GM18868 (cell line): ENCODE measurements at regions not wholly inside any gene's neighbourhood (a gene's known extent, or its start where the extent isn't known, plus 50 kb on each side); places are given as distances from the start of the nearest gene placed in this dataset.
"Not testable (repeated sequence)": the region's sequence is repeated elsewhere in the genome, so short reads cannot be mapped to it uniquely, and the experiment has no call there.

Experiments used
- ATAC-seq: cut with Tn5 transposase; IDR thresholded peaks from one replicate; pipeline ENCODE4 v1.9.1; 2021; ENCODE audit warnings: mild to moderate bottlenecking, moderate library complexity; ENCODE audit not compliant: unreplicated experiment

DNA sequence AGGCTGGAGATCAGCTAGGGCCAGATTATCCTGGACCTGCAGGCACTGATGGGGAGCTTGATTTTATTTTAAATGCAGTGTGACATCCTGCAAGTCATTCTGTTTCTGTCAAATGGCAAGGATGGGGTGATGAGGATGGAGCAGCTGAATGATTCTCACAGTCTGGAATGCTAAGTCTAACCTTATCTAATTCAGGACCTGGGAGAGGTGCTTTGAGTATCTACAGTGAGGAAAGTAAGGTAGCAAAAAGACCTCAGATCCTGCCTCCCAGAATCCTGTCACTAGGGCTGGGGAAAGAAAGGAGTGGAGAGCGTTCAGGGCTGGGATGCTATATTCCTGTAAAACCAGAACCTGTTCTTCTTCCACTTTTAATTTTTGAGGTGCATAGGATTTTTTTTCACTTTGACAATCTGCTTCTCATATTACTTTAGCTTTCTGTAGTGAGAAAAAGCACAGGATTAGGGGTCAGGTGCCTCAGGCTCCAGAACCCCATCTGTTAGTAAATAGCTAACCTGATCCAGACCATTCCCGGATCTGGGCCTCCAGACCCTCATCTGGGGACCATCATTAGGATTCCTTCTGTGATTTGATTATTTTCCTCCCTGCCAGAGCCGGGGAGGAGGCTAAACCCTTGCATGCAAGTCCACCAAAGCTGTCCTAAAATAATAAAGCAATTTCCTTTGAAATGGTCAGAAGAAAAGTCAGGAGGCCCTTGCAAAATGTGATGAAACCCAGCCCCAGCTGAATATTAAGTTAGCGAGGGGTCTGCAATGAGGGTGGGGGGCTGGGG is 54.7 kb downstream of the ASCL1 start:
- ATAC-seq = no peak

DNA sequence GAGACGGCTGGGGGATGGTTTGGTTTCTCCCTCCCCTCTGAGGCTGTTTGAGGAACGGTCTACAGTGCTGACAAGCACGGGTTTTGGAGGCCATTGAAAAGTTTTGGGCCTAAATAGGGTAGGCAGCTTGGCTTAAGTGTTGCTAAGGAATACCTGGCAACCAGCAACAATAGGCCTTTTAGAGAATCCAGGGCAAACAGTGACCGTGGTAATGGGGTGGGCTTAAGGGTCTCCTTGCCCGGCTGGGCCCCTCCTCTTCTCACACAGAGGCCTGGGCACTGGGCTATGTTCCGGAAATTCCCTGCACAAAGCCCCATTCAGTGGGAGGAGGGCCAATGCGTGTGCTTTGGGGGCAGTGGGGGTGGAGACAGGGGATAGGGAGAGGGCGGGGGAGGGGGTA is 55.4 kb downstream of the ASCL1 start:
- ATAC-seq = no peak

DNA sequence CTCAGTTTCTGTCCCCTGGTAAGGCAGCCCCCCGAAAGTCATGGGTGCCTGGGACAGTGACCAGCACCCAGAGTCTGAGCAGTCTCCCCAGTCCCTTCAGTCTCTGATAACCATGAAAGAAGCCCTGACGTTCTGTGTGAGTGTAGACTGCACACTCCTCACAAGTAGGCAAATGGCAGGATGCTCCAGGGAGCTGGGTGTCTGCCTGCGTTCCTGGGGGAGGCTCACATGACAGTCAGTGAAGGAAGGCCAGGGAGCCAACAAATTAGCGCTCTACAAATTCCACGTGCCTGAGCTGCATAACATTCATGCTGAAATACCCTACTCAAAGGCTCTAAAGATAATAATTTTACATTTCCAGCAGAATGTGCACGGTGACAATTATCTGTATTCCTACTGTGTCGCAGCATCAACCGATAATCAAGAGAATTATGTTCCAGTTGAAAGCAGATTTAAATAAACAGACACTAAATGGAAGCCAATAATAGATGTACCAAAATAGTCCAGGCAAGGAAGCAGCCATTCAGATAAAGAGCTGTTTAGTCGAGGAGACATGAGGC is 56.3 kb downstream of the ASCL1 start:
- ATAC-seq = no peak

DNA sequence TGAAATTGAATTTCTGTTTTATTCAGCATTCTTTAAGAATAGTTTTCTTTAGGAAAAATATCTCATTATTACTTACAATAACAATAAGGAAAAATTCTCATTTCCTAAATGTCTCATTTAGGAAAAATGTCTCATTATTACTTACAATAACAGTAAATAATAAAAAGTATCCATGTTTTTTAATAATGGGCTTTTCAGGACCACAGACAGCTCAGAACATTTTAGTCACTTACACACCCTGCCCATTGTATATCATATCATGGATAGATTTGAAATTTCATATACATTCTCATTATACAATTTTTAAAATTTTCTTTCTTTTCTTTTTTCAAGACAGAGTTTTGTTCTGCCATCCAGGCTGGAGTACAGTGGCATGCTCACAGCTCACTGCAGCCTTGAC is 58.9 kb downstream of the ASCL1 start:
- no peak for ATAC-seq

DNA sequence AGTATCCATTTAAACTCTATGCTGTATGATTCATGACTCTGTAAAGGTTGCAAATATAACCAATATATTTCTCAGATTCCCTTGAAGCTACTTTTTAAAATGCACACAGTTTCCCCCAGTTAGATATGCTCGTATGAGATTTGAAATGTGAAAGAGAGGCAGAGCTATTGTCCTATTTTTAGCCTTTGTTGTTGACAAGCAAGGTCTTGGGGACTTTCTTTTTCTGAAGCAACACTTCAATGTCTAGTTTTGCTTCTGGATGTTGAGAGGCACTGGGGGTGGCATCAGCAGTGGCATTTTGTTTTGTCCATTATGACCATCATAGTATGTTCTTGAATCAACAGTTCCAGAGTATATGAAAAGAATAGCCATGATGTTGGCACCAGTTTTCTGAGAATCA is 63.4 kb downstream of the ASCL1 start:
- no peak for ATAC-seq

DNA sequence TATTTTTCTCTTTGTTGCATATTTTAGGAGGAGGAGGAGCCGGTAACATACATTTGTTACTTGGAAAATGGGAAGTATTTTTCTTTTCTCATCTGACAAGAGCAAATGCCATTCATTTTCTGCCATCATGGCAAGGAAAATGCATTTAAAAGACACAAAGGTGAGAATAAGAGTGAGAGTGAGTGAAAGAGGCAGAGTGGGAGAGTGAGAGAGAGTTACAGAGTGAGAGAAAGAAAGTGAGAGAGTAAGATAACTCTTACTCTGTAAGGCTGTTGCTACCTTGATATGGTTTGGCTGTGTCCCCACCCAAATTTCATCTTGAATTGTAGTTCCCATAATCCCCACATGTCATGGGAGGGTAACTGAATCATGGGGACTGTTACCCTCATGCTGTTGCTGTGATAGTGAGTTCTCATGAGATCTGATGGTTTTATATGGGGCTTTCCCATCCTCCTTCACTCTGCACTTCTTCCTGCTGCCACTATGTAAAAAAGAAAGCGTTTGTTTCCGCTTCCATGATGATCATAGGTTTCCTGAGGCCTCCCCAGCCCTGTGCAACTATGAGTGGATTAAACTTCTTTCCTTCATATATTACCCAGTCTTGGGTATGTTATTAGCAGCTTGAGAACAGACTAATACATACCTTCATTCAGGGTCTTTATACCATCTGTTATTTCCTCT is 64.2 kb downstream of the ASCL1 start:
- ATAC-seq = no peak

DNA sequence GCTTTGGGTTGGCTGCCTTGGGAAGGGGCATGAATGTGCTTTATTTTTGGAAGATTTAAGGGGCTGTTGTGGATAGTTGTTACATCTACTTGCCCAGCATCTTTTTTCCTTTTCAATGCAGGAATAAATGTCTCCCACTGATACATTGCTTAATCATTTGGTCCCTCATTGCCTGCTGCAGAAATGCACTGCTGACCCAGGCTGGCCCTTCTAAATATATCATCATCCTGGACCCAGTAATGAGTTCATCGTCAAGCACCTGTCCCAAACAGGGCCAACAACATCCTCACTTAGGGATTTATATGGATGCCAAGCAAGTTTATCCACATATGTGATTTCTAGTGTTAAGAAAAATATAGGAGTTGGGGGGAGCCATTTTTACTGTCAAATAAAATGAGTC is 67.2 kb downstream of the ASCL1 start:
- no peak for ATAC-seq

DNA sequence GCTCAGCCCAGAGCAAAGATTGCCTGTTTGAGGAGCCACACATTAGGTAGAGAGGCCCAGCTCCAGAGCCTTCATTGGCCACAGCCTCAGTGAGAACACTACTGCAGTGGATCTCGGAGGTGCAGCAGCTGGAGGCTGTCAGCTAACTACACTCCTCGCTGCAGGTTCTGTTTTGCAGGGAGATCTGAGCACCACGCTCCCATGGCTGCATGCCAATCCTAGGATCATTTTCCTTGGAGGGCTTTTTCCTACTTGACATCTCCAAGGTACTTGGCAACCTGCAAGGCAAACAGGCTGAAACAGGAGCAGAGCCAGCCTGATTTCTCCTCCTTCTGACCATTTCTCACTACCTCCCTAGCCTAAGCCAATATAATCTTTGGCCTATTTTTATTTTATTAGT is 69.2 kb downstream of the ASCL1 start:
- ATAC-seq = not testable (repeated sequence)

DNA sequence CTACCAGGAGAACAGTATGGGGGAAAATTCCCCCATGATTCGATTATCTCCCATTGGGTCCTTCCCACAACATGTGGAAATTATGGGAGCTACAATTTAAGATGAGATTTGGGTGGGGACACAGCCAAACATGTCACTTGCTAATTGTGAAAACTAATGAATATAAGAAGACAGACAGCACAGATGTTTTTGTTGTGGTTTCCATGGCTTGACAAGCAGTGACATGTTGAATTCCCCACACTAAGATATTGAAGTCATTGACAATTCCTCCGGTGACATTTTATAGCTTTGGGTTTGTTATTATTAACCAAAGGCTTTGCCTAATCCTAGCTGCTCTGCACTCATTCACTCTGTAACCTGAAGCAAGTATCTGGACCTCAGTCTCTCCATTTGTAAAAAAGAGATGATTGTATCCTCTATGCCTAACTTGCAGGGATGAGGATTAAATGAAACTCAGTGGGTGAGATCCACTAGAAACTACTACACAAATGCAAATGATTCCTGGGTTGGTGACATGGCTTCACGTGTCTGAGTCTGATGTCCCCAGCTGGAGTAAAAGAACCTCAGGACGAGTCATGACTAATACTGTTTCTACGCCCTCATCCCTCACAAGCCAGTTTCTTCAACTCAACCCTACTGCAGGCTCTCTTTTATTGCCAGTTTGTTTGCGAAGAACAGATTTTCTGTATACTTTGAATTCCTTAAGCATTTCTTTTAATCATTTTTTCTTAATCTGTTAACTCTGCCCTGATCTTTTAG is 71.6 kb downstream of the ASCL1 start:
- no peak for ATAC-seq

DNA sequence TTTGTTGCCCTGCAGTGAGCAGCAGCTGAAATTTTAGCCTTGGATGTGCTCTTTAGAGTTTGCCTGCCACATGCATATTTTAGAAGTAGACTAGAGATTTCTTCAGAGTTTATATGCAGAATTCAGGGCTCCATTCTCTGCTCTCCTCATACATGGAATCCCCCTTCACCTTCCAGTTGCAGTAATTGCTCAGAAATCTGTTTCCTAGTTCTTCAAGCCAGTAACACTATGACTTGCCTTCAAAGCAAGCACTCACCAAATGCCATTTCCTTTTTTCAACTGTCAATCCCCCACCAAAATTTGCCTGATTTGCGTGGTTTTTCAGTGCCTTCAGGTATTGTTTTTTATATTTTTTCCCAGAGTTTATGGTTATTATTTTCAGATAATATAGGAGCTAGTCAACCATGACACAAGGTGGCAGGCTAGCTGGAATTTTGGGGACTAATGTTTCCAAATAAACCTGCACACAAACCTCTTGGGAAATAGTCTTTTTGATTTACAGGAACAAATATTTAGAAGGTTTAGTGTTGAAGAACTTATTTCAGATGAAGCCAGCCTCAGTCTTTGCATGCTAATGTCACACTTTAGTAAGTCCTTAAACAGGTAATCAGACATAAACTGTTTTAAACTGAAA is 79.2 kb downstream of the ASCL1 start:
- peak; percentile 71 for ATAC-seq

DNA sequence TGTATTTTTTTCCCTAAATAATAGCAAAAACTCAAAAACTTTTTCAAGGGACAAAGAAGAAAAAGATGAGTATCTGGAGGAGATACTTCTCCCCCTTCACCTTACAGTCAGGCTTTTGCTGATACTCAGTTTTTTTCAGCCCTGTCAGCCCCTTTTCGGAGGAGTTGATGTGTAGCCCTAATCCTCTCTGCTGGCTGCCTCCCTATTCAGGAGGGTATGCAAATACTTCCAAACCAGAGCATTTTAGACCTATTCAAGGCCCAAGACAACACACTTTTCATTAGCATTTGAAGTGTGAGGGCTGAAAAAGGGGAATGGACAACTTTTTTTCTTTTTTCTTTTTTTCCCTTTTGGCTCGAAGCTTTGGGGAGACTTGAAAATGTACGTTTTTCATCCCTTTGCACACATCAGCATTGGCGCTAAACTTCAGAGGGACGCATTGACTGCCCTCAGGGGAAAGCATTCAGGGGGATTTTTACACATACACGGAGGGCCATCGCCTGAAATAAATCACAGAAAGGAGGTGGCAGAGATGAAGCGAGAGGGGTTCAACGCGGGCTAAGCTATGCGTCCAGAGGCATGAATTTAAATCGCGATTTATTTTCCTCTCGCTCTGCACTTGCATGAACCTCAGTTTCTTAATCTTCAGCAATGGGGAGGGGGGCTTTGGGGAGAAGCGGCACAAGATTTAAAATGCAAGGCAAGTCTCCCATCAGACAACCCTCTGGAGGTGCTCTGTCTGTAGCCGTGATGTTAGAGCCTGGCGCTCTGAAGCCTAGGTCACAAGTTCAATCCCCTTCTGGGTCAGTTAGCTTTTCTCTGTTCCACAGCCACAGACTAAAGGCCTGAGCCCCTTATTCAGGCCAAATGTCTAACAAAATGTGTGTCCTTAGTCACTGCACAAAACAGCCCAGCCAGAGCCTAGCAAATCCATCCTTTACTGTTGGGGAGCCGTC is 86.3 kb downstream of the ASCL1 start:
- ATAC-seq = no peak

DNA sequence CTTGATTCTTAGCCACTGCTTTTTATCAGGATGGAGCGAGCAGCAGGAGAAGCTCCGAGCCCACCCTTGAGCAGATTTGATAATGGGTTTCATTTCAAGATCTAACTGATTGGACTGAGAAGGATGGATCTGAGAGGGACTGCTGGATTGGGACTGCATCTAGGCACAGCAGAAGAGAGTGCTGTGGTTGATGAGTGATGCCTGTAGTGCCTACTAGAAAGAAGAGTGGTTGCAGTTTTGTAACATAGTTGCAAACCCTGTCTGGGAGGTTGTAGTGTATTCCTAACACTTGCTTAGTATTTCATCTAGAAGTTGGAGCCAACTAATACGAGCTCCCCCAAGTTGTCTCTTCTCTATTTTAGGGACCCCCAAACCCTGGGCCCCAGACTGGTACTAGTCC is 88.7 kb downstream of the ASCL1 start:
- no peak for ATAC-seq

DNA sequence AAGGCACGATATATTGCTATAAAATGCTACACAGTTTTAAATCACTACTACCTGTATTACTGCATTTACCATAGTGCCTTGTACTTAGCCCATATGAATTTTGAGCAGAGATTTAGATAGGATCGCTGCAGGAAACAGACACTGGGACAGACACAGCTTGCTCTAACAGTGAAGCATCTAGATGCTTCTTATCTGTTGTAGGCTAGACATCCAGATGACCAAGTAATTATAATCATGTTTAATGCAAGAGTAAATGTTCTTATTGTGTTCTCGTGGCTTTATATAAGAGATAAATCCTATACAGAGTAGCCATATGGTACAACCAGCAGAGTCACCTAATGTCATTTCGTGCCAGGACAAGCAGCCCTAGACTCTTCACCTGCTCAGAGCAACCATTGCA is 92.8 kb downstream of the ASCL1 start:
- no peak for ATAC-seq

DNA sequence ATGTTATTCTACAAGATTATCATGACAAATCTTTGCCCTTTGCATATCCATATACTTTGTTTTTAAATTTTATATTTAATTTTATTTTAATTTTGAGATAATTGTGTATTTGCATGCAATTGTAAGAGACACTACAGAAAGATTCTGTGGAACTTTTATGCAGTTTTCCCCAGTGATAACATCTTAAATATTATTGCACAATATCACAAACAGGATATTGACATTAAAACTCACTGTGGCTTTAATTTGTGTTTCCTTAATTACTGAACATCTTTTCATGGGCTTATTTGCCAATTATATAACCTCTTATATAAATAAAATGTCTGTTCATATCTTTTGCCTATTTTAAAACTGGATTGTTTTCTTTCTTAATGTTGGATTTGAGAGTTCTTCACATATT is 95.6 kb downstream of the ASCL1 start:
- ATAC-seq = no peak

DNA sequence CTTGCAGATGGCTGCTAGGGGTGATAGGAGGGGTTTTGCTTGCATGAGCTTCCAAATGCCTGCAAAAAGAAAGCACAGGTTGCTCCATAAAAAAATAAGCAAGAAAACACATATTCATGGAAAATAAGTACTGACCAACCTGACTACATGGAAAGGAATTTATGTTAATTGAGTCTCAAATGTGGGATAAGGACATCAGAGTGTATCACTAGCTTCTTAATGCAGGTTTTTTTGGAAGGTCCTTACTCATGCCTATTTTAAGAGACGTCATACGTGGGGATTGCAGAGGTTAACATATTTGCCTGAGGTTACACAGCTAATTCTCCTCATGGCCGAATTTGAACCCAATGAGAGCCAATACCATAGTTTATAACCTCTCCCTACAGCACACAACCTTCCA is 116.2 kb downstream of the ASCL1 start:
- no peak for ATAC-seq

DNA sequence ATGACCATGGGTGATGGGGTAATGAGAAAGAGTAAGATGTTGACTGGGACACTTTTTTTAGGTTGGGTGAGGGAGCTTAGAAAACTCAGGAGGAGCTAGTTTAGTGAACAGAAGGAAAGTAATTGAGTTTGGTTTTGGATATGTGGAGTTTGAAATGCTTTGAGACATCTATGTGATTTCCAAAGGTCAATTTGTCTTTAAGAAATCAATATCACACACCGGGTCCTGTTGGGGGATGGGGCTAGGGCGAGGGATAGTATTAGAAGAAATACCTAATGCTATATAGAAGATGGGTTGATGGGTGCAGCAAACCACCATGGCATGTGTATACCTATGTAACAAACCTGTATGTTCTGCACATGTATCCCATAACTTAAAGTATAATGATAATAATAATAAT is 118.4 kb downstream of the ASCL1 start:
- ATAC-seq = no peak

DNA sequence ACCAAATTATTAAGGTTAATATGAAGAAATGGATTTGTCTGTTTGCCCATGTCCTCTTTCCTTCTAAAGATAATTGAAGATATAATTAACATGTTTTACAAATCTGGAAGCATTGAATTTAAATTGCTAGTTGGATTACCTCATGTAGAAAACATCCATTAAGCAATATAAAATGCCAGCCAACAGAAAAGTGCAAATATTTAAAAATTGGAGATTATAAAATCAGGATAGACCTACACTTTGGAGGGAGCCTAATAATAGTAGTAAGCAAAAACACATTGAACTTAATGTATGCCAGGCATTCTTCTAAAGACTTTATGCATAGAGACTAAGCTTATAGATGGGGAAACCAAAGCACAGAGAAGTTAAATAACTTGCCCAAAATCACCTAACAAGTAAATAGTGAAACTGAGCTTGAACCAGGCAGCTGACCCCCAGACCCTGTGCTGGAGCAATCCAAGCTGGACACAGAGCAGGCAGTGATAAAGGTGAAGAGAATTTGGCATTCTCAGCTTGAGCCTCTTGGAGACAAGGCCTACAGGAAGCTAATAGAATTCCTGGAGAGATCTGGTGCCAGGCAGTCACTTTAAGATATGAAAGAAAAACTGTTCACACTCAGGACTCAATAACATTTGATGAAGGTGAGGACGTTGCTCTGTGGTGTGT is 119.8 kb downstream of the ASCL1 start:
- ATAC-seq = no peak

DNA sequence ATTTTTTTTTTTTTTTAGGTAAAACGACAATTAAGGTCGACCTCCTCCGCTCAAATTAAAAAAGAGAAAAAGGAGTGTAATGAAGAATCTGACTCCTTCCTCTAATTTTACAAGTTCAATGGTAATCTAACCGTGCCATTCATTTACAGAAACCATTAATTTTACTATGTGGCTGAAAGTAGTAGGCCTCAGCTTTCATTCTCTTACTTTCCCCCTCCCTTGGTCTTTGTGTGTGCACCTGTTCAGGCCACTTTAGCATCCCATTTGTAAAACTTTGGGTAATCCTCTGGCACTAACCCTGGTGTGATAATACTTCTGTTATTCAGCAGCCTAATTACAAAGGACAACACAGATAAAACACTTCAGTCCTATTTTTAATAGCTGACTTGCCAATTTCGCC is 128.1 kb downstream of the ASCL1 start:
- ATAC-seq = no peak

DNA sequence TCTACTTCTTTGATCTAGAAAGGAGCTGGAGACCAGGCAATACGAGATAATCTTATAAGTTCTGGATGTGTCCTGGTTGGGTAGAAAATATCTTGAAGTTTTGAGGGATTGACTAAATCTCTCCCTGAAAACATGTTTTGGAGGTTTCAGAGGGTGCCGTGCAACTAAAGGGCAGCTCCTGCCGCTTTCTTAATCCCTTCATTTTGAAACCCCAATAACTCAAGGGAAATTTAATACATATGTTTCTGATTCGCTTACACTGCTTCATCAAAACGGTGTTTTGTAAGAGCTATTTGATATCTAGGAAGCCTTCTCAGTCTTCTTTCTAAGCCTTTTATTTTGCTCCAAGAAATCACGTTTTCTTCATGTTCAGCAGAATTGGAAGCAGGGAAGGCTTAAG is 129.0 kb downstream of the ASCL1 start:
- ATAC-seq = no peak
